Transverse colon (tissue), 4 donors: ENCODE measurements at regions not wholly inside any gene's neighbourhood (a gene's known extent, or its start where the extent isn't known, plus 50 kb on each side); places are given as distances from the start of the nearest gene placed in this dataset.

Experiments used
- DNase-seq: peaks from one replicate; pipeline ENCODE4 v3.0.0-alpha.2; 2019
- H3K27ac ChIP-seq, 4 donors: fragments of 200-600 bp; sonication (generic); 2 replicates each; pipeline ENCODE4 v1.5.1; 2016 to 2018; ENCODE audit warnings: inconsistent platforms in 4 of 4
- H3K27me3 ChIP-seq: fragments of 200-600 bp; sonication (generic); 2 replicates; pipeline ENCODE4 v1.5.1; 2017; ENCODE audit warnings: inconsistent platforms
- H3K36me3 ChIP-seq, 4 donors: fragments of 200-600 bp; sonication (generic); 2 replicates each; pipeline ENCODE4 v1.5.1; 2017 to 2019; ENCODE audit warnings: inconsistent platforms in 4 of 4
- H3K4me1 ChIP-seq, 4 donors: fragments of 200-600 bp; sonication (generic); 2 replicates each; pipeline ENCODE4 v1.5.1; 2017 to 2020; ENCODE audit warnings: inconsistent platforms in 4 of 4
- H3K4me3 ChIP-seq, 4 donors: fragments of 200-600 bp; sonication (generic); 1 replicate in 1 of 4; 2 replicates in 3 of 4; pipeline versions ENCODE4 v1.5.1 to v1.6.1; 2017 to 2019; ENCODE audit warnings: inconsistent platforms in 4 of 4
- H3K9me3 ChIP-seq, 2 donors: fragments of 200-600 bp; sonication (generic); 2 replicates each; pipeline ENCODE4 v1.5.1; 2017 to 2019; ENCODE audit warnings: inconsistent platforms in 2 of 2
- EP300 ChIP-seq: sonication (generic); formaldehyde crosslinking; IDR thresholded peaks from one replicate; pipeline ENCODE4 v1.6.1; 2017; ENCODE audit warnings: antibody characterized with exemption, low read depth
- POLR2A ChIP-seq: fragments of 450-650 bp; IDR thresholded peaks from one replicate; pipeline ENCODE4 v1.6.1; 2016; ENCODE audit warnings: antibody characterized with exemption, mild to moderate bottlenecking, moderate library complexity
- POLR2AphosphoS5 ChIP-seq, 3 donors: sonication (generic); formaldehyde crosslinking; IDR thresholded peaks; one replicate each; pipeline ENCODE4 v1.6.1; 2016; ENCODE audit warnings: antibody characterized with exemption in 3 of 3
- WGBS, 2 donors: methylation state at CpG; one replicate each; pipeline ENCODE4 v1.1.5; 2018; ENCODE audit warnings: low coverage in 1 of 2; 5-methylcytosine and 5-hydroxymethylcytosine counted together
- in situ Hi-C, 4 donors: fragments of 200-750 bp; cut with MboI; loops; one replicate each; pipeline versions ENCODE4 v1.15.0 to v1.15.1; 2017; ENCODE audit warnings: low sequenced_read_pairs in 3 of 4, low pct_ligation_motif_present in 1 of 4, low pct_unique_long_range_greater_than_20kb in 1 of 4
- intact Hi-C: fragments of 100-400 bp; cut with DNase I; formaldehyde crosslinking; loops from one replicate; pipeline ENCODE4 v1.15.1; 2023; ENCODE audit warnings: low total_unique reads
- TF ChIP-seq, protein P1 (sequence below), 5 experiments: fragments of 200-600 bp in 3 of 5; fragments of 450-650 bp in 2 of 5; sonication (generic) in 3 of 5; IDR thresholded peaks; 1 replicate in 2 of 5; 2 replicates in 3 of 5; pipeline ENCODE4 v1.5.1; 2016 to 2017; ENCODE audit warnings: antibody characterized with exemption in 5 of 5, inconsistent platforms in 3 of 5, mild to moderate bottlenecking in 2 of 5, moderate library complexity in 1 of 5

DNA sequence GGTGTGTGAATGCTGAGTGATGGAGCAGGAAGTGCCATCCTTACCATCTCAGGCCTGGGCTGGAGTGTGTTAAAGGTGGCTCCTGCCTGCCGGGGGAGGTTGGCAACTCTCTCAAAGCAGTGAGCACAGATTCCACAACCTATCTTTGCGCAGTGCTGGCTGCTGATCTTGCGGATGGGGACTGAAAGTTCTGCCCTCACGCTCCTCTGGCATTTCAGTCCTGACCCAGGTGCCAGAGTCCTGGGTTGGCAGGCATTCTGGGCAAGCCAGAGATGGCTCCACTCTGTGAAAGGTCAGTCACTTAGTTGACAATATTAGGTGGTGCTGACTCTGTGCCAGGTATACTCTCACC lies 315.5 kb downstream of the RPS24 start:
- intact Hi-C loops, result no loop called here
- in situ Hi-C loops, result no loop called here
- Histone ChIP-seq H3K4me3 (no peak overlapping the region), H3K9me3 (no peaks in the 10 kb centered on the region), H3K36me3 (no peaks in the 10 kb centered on the region), H3K27me3 (no peaks in the 10 kb centered on the region), H3K27ac (no peak overlapping the region), H3K4me1 (no peaks in the 10 kb centered on the region)
- TF ChIP-seq, protein P1, sequence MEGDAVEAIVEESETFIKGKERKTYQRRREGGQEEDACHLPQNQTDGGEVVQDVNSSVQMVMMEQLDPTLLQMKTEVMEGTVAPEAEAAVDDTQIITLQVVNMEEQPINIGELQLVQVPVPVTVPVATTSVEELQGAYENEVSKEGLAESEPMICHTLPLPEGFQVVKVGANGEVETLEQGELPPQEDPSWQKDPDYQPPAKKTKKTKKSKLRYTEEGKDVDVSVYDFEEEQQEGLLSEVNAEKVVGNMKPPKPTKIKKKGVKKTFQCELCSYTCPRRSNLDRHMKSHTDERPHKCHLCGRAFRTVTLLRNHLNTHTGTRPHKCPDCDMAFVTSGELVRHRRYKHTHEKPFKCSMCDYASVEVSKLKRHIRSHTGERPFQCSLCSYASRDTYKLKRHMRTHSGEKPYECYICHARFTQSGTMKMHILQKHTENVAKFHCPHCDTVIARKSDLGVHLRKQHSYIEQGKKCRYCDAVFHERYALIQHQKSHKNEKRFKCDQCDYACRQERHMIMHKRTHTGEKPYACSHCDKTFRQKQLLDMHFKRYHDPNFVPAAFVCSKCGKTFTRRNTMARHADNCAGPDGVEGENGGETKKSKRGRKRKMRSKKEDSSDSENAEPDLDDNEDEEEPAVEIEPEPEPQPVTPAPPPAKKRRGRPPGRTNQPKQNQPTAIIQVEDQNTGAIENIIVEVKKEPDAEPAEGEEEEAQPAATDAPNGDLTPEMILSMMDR (IDR thresholded peaks at IDR 0.05), result no peak
- TF ChIP-seq EP300 (no peak), POLR2AphosphoS5 (IDR thresholded peaks at IDR 0.05) (no peak), POLR2A (no peak)
- DNase-seq, result no peak
- WGBS, 2 donors, result 92% methylated on average over 4 of the region's 4 CpGs; no CpG with 5 or more reads in 1 of the 2 donors

GRCh38 chr10:78349911-78350663 lies 316.4 kb downstream of the RPS24 start:
- Histone ChIP-seq H3K9me3 (no peaks in the 10 kb centered on the region), H3K27ac (no peak overlapping the region), H3K27me3 (no peaks in the 10 kb centered on the region), H3K4me3 (no peak overlapping the region), H3K4me1 (no peaks in the 10 kb centered on the region), H3K36me3 (no peaks in the 10 kb centered on the region)
- TF ChIP-seq POLR2A (no peak), EP300 (no peak), POLR2AphosphoS5 (IDR thresholded peaks at IDR 0.05) (no peak)
- TF ChIP-seq, protein P1 (IDR thresholded peaks at IDR 0.05), result no peak
- in situ Hi-C loops (no loop called here), intact Hi-C loops (no loop called here)
- no peak for DNase-seq
- 92 to 100% methylated on average over 1 to 2 of the region's 2 CpGs for WGBS, 2 donors

- in situ Hi-C loops (no loop called here), intact Hi-C loops (no loop called here)
- no peak for DNase-seq
These were observed 317.6 kb downstream of the RPS24 start for GRCh38 chr10:78351283-78351682.

DNA sequence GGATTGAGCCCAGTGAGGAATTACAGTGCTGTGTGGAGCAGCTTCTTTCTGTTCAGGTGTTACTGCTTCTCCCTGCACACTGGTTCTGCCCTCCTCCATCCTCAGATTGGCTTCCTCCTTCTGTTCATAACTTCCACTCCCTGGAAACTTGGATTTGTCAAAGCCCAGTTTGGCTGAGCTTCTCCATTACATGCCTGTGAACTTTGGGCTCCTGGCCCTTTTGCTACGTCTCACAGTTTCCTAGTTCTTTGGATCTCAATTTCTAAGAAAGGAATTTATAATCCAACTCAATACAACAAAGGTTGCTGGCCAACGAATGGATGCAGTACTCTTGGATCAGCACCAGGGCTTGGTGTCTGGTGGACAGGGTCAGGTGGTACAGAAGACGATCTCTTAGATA lies 318.1 kb downstream of the RPS24 start:
- Histone ChIP-seq H3K27me3 (no peaks in the 10 kb centered on the region), H3K4me1 (no peaks in the 10 kb centered on the region), H3K36me3 (no peaks in the 10 kb centered on the region), H3K9me3 (no peaks in the 10 kb centered on the region), H3K27ac (no peak overlapping the region), H3K4me3 (no peak overlapping the region)
- intact Hi-C loops, result no loop called here
- TF ChIP-seq, protein P1 (IDR thresholded peaks at IDR 0.05), result no peak
- TF ChIP-seq EP300, result no peak
- TF ChIP-seq POLR2AphosphoS5 (IDR thresholded peaks at IDR 0.05), result no peak
- no peak for TF ChIP-seq POLR2A
- no peak for DNase-seq
- 71 to 78% methylated on average over 2 to 3 of the region's 3 CpGs for WGBS, 2 donors
- in situ Hi-C loops, result no loop called here

More at GRCh38 chr10:78351283-78351682, 317.6 kb downstream of the RPS24 start:
- 88% methylated on average over 6 of the region's 6 CpGs; no CpG with 5 or more reads in 1 of the 2 donors for WGBS, 2 donors
- TF ChIP-seq POLR2AphosphoS5 (IDR thresholded peaks at IDR 0.05), result no peak
- TF ChIP-seq, protein P1 (IDR thresholded peaks at IDR 0.05), result no peak
- TF ChIP-seq EP300, result no peak
- no peak for TF ChIP-seq POLR2A
- Histone ChIP-seq H3K27me3 (no peaks in the 10 kb centered on the region), H3K4me3 (no peak overlapping the region), H3K36me3 (no peaks in the 10 kb centered on the region), H3K27ac (no peak overlapping the region), H3K4me1 (no peaks in the 10 kb centered on the region), H3K9me3 (no peaks in the 10 kb centered on the region)
